ENCODE measurements at regions not wholly inside any gene's neighbourhood (a gene's known extent, or its start where the extent isn't known, plus 50 kb on each side); places are given as distances from the start of the nearest gene placed in this dataset.
"Not testable (repeated sequence)": the region's sequence is repeated elsewhere in the genome, so short reads cannot be mapped to it uniquely, and the experiment has no call there.

DNA sequence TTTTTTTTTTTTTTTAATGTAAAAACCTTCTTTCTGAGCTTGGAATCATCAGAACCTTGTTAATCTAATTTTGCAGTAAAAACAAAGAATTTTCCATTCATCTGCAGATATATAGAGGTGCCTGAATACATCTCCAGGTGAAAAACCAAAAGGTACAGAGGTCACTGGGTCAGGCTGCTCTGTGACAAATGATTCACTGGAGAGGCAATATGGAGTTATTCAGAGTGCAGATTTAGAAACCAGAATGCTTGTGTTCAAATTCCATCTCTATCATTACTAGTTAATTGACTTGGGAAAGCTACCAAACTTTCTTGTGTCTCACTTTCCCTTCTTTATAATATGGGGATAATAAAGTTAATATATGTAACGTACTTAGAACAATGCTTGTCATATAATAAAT lies 51.5 kb upstream of the C1orf53 start:
- no peak for DNase-seq

DNA sequence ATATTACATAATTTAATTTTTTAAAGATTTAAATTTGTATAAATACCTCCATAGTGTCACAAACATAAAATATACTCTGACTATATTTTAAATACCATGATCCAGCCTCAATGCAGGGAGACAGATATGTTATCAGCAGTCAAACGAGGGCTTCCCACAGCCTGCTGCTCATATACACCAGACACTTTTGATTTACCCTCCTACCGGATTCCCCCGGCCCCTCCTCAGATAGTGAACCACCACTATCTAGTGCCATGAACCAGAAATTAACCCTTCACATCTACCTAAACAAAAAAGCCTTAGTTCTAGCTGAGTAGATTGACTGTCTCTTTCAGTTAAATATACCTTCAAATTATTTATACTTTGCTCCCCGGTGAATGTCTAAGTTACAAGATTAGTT lies 52.4 kb upstream of the C1orf53 start:
- no peak for DNase-seq

DNA sequence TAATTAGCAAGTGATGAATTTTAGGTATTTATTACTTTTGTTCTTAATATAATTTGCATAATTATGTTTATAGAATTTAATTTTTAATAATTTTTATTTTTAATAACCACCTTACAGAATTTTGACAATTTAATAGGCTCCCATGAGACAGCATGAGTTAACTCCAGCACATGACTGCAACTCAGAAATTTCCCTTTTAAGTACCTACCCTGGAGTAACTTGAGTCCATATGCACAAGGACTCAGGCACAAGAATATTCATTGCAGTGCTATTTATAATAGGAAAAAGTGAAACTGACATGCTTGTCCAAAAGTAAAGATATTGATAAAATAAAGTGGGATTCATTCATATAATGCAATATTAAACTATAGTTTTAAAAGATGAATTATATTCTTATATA lies 54.1 kb upstream of the C1orf53 start:
- DNase-seq: no peak

DNA sequence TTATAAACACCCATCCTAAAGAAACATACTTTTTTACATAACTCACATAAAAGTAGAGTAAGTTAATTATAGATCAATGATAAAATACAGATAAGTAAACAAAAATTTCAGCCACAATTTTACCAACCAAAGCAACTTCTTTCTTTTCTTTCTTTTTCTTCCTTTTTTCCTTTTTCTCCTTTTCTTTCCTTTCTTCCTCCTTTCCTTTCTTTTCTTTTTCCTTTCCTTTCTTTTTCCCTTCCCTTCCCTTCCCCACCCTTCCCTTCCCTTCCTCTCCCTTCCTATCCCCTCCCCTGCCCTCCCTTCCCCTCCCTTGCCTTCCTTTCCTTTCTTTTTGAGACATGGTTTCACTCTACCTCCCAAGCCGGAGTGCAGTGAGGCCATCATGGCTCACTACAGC lies 56.5 kb upstream of the C1orf53 start:
- no peak for DNase-seq

DNA sequence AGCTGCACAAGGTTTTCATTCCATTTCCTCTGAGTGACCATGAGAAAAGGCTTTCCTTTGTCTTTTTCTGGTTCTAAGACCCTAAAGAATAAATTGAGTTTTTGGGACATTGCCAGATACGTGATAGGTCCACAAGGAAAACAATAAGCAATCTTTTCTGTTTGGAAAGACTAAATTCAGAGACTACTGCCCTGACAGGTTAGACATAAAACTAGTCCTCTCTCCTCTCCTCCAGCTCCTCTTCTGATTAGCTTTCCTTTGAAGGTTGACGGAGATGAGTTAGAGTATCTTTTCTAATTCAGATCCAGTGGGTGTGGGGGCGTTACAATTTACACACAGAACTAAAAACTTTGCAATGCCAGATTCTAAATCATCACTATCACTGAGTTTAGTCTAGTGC lies 57.8 kb upstream of the C1orf53 start:
- DNase-seq: no peak

DNA sequence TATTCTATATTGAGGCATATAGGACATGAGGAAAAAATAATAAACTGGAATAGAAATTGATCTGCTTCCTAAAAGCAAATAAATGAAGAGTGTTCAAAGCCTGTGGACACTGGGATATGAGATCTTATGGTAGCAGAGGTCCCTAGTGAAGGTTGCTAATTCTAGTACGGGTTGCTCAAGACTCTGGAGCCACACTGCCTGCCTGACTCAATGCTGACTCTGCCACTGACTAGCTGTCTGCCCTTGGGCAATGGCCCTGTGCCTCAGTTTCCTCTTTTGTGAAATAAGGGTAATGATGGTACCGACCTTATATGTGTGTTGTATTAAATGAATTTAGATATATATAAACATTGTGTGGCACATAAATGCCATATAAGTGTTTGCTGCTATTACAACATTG lies 59.0 kb upstream of the C1orf53 start:
- DNase-seq: no peak

DNA sequence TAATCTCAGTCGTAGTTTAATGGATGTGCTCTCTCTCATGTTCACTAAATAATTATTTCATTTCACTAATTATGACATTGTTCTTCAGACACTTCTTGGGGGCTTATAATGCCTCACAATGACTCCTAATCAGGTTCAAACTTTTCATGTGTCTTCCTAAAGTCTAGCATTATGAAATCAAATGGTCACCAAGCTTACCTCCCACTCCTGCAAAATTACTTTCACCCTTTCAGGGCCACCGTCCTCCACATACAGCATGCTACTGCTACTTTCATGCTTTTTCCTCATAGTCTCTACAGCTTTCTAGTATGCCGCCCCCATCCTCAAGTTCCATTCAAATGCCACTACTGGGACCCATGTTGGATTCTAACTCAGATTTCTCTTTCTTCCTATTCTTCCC lies 59.8 kb upstream of the C1orf53 start:
- DNase-seq: no peak

DNA sequence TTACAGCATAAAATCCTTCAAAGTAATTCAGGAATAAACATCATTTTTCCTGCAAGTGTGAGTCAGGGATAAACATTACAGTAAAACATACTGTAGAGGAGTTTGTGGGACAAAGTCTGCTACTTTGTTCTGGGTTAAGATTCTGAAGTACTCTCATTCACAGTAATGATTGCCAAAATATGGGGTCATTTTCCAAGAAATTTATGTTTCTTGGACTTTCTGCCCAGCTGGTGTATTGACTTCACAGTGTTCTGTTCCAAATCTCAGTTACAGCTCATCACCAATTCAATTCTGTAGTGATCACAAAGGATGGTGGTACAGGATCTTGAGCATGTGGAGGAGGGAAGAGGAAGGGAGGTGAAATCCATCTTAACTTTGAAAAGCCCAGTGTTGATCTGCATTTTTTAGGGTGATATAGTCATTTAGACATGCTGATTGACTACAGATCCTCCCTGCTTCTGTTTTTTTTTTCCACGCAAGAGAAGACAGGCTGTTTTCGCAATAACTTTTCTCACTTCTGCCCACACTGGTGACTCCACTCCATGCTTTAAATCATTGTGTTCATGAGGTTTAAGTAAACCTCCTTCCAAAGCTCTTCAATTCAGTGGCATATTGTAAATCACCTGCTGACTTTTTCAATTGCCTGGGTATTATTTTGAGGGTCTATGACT lies 60.4 kb upstream of the C1orf53 start:
- peak; percentile 60 for DNase-seq

DNA sequence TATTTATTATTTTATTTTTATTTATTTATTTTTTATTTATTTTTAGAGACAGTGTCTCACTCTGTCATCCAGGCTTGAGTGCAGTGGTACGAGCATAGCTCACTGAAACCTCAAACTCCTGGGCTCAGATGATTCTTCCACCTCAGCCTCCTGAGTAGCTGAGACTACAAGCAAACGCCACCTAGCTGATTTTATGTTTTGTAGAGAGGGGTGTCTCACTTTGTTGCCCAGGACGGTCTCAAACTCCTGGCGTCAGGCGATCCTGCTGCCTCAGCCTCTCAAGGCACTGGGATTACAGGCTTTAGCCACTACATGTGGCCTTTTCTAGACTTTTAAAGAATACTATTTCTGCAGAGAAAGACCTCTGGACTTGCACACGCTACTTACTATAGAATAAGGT lies 61.3 kb upstream of the C1orf53 start:
- no peak for DNase-seq

DNA sequence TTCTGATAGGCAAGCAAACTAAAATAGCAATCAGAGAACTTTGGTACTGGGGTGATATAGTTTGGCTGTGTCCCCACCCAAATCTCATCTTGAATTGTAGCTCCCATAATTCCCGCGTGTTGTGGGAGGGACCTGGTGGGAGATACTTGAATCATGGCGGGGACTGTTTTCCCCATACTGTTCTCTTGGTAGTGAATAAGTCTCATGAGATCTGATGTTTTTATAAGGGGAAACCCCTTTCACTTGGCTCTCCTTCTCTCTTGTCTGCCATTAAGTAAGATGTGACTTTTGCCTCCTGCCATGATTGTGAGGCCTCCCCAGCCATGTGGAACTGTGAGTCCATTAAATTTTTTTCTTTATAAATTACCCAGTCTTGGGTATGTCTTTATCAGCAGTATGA lies 62.6 kb upstream of the C1orf53 start:
- DNase-seq: not testable (repeated sequence)

DNA sequence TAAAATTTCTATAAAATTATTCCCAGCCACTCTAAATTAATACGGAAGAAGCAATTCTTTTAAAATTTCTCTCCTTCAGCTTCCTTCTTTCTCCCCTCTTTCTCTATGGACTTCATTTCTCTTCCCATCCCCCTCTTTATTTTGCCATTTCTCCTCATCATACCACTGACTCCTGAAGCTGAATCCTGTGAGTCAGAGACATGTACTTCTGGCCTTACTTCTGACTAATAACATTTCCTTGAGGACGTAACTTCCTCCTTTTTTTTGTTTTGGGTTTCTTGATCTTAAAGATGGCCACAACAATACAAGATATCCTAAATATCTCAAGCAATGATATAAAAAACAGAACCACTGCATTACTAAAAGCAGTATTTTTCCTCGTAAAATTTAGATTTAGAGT lies 63.6 kb upstream of the DENND1B start:
- peak; percentile 87 for DNase-seq

DNA sequence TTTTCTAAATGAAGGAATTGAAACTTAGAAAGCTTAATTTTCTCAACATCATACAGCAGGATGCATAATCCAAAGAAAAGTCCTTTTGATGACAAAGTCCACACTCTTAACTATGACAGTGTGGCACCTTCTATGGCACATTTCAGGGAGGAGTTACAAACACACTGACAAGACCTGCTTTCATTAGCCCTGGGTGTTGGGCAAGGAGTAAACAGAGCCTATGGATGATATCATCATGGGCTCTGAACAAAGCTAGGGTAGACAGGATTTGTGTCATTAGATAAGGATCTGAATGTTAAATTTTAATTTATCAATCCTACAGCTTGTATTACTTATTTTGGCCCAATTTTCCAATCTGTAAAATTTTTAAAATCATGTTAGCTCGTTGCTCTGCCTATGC lies 62.6 kb upstream of the DENND1B start:
- no peak for DNase-seq

DNA sequence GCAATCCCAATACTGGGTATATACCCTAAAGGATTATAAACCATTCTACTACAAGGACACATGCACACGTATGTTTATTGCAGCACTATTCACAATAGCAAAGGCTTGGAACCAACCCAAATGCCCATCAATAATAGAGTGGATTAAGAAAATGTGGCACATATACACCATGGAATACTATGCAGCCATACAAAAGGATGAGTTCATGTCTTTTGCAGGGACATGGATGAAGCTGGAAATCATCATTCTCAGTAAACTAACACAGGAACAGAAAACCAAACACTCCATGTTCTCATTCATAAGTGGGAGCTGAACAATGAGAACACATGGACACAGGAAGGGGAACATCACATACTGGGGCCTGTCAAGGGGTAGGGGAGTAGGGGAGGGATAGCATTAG lies 61.1 kb upstream of the DENND1B start:
- DNase-seq: not testable (repeated sequence)

DNA sequence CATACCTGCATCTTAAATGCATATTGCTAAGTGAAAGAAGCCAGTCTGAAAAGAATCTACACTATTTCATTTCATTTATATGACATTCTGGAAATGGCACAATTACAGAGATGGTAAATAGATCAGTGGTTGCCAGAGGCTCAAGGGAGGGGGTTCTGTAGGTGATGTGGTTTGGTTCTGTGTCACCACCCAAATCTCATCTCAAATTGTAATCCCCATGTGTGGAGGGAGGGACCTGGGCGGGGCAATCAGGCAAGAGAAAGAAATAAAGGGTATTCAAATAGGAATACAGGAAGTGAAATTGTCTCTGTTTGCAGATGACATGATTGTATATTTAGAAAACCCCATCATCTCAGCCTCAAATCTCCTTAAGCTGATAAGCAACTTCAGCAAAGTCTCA lies 53.7 kb upstream of the DENND1B start:
- not testable (repeated sequence) for DNase-seq

DNA sequence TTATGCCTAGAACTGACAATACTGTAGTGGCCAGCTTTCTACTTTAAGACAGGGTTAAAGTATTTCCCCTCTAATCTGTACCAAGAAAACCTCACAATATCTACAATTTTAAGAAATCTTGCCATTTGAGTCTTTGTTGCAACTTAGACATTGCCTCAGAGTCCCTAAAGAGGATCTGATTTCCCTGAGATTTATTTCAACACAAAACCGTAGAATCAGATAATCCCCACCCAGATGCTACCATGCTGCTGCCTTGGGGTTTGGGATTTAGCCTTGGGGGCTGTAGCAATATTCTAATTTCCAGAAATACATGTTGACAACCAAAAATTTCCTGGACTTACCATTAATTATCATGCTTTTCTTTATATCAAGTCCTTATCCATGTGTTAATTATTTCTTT lies 50.3 kb upstream of the DENND1B start:
- DNase-seq: no peak

Data from fibroblast of skin of right quadriceps (primary cell).